GM18520 (cell line): ENCODE measurements at regions not wholly inside any gene's neighbourhood (a gene's known extent, or its start where the extent isn't known, plus 50 kb on each side); places are given as distances from the start of the nearest gene placed in this dataset.

Source experiments
- ATAC-seq: cut with Tn5 transposase; IDR thresholded peaks from one replicate; pipeline ENCODE4 v1.9.1; 2021; ENCODE audit not compliant: unreplicated experiment

DNA sequence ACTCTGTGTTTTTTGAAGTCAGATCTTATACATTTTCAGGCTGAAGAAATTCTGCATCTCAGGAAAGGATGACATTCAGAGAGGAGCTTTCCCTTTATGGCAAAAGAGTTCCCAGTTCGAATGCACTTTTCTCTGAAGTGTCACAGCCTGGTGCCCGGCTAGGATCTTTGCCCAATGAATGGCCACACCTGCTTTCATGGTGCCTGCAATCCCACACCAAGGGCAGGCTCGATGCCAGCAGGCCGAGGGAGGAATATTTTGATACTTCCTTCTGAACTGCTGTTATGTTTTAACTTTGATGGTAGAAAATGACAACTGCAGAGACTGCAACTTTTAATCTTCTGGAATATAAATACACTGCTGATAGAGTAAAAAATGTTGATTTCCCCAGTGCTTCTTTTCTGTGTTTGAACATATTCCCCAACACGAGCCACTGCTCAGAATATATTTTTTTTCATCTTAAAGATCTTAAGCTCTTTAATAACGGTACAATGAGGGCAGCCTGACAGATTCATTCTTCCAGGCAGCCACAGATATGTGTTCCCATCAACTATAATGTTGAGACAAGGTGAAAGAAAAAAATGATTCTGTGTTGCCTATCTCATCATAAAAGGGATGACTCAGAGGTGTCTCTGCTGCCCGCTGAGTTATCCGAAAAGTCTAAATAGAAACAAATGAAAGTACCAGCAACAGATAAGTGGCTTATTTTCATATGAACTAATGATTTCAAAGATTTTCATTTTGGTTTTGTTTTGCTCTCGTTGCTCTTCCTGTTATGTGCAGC lies 848.5 kb downstream of the DCDC2C start:
- ATAC-seq = no peak

DNA sequence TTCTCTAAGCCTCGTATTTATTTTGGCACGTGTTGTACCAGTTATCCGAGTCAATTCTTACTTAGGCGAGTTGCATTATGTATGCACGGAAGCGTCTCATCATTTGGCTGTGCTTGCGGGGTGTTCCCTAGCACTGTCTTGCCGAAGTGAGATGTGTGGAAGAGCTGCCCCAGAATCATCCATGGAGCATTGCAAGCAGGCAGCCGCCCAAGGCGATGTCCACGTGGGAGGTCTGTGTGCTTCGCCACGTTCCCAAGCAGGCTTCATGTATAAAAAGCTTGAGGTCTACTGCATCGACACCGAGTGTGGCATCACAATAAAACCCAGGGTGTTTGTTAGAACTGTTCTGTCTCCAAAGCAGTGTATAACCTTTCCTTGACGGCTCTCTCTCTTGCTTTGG lies 849.9 kb downstream of the DCDC2C start:
- ATAC-seq = no peak

DNA sequence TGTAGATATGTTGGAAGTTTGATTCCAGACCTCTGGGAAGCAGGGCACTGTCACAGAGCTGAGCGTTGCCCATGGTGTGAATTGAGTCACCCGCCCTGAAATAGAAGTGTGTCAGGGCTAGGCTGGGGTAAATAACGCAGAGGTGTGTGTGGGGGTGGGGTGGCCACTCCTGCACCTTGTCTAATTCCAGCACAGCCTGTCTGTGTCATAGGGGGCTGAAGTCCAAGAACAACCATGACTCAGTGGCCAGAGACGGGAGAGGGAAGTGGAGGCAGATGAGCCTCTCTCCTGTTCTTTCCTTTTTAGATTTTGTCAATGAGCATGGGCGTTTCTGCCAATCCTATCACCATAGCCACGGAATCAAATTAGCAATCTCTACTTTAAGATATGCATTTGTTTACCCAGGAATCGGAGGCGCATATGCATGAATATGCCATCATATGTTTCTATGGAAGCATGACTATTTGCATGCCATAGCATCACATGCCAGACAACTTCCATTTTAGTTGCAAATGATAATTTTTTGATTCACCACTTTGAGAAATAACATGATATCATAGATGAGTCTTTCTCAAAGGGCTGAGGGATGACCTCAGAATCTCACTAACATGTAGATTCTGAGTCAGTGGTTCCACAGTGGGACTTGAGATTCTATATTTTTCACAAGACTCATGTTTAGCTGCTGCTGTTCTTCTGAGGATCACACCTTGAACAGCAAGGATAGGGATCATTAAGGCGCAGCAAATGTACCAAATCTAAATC lies 852.9 kb downstream of the DCDC2C start:
- ATAC-seq = no peak

DNA sequence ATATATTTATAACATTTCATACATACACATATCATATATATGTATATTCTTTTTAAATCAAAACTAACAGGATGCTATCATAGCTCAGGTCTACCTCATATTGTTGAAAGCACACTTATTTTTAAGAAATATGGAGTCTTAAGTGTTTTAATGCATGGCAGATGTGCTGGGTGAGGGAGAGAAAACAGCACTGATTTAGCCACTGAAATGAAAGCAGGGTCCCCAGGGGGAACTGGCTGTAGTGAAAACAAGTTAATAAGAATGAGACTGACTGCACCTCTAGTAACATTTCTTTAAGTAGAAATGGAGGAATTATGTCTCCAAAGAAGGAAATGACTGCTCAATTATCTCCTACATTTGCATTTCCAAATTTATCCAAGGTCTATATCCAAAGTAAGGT lies 857.8 kb downstream of the DCDC2C start:
- ATAC-seq = no peak

DNA sequence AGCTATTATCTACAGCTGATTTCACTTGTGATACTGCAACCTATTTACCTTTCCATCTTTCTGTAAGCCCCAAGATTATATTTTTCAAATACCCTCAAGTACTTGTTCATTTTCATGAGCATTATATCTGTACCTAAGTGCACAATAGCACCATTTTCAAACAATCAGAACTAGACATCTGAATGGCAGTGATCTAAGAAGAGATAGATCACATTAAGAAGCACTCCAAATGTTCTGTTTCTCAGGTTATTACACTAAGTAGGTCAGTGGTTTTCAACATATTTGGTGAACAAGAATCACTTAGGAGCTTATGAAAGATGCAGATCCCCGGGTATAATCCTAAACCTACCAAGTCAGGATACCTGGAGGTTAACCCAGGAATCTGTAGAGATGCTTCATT lies 872.7 kb downstream of the DCDC2C start:
- ATAC-seq = no peak

DNA sequence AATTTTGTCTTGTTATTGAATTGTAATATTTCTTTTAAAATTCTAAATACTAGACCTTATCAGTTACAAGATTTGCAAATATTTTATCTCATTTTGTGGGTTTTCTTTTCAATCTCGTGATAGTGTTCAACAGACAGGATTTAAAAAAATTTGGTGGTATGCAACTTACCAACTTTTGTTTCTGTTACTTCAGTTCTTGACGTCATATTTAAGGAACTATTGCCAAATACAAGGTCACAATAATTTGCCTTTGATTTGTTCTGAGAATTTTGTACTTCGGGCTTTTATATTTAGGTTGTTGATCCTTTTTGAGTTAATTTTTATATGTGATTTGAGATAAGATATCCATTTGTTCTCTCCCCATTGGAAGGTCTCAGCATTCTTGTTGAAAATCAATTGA lies 876.6 kb downstream of the DCDC2C start:
- ATAC-seq = no peak

DNA sequence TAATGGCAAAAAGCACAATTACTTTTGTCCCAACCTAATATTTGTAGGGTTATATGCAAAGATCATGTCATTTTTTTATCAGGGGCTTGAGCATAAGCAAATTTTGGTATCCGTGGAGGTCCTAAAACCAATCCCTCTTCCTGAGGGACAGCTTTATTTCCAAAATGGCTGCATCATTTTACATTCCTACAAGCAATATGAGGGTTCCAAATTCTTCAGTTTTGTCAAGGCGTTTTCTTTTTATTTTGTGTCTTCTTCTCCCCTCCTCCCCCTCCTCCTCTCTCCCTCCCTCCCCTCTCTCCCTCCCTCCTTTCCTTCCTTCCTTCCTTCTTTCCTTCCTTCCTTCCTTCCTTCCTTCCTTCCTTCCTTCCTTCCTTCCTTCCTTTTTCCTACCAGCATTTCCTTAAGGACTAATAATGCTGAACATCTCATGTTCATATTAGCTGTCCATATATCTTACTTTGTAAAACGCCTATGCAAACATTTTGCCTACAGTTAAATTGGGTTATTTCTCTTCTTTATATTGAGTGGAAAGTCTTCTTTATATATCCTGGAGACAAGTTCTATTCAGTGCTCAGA lies 881.8 kb downstream of the DCDC2C start:
- ATAC-seq = no peak

DNA sequence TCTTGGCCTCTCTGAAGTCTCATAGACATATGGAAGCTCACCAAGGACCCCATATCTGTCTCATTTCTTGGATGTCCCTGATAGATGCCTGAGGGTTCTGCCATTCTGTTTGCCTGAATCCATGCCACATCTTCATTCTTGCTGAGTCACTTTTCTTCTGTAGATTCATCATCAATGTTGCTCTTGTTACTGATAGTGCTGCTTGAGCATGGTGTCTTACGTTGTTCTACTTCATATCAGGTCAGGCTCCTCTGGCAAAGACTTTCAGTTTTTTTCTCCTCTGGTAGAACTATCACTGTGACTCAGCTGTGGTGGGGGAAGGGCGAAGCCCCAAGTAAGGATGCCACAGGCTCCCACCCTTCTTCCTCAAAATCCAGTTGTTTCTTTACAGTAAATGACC lies 885.2 kb downstream of the DCDC2C start:
- no peak for ATAC-seq

DNA sequence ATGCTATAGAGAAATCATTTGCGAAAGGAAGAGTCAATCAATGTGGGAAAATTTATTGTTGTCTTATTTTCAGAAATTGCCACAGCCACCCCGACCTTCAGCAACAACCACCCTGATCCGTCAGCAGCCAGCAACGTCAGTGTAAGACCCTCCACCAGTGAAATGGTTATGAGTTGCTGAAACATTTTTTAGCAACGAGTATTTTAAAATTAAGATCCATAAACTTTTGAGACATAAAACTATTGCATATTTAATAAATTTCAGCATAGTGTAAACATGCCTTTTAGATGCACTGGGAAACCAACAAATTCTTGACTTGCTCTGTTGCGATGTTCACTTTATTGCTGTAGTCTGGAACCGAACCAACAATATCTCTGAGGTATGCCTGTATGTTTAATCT lies 887.9 kb downstream of the DCDC2C start:
- ATAC-seq = no peak

DNA sequence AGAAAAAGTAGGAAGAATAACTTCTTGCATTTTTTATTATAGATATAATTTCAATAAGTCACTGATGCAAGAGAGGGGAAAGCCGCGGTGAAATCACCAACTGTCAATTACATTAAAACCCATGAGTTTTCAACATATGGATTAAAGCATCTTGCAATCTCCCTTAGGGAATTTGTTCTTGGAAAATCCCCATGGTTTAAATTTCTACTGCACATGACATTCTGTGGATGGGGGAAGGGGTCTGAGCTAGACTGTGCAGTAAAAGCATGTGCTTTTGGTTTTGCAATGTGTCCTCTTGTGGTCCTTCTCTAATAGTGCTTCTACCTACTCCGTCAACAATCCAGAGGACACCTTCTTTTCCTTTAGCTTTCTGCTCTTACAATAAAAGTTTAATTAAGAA lies 894.0 kb downstream of the DCDC2C start:
- ATAC-seq = no peak

DNA sequence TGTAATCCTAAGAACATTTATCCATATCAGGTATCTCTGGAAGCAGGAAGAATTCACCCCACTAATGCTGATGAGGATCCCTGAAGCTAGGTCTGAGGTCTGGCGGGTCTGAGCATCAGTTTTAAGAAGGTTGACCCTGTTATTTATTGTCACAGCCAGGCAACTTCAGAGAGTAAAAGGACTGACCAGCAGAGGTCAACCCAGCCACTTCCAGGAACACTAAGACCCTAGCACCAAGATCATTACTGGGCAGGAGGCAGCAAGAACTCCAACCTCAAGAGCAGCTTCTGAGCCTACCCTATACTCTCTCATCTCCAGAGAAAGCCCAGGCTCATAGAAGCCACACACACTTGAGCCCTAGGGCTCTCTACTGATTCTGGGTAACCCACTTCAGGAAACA lies 901.4 kb downstream of the DCDC2C start:
- ATAC-seq = no peak

DNA sequence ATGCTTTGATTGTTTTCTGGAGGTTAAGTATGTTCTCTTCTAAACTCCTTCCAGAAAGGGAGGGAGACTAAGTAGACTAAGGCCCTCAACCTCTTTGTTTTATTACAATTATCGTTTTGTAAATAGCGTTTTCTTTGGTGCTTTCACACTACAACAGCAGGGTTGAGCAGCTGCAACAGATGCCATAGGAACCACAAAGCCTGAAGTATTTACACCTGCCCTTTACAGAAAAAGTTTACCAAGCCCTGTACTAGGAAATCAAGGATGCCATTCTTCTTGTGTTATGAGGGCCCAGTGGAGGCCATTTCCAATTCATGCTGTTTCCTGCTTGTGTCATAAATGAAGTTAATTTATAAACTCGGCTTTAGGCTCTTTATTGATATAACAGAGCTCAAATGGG lies 914.8 kb downstream of the DCDC2C start:
- ATAC-seq = no peak

DNA sequence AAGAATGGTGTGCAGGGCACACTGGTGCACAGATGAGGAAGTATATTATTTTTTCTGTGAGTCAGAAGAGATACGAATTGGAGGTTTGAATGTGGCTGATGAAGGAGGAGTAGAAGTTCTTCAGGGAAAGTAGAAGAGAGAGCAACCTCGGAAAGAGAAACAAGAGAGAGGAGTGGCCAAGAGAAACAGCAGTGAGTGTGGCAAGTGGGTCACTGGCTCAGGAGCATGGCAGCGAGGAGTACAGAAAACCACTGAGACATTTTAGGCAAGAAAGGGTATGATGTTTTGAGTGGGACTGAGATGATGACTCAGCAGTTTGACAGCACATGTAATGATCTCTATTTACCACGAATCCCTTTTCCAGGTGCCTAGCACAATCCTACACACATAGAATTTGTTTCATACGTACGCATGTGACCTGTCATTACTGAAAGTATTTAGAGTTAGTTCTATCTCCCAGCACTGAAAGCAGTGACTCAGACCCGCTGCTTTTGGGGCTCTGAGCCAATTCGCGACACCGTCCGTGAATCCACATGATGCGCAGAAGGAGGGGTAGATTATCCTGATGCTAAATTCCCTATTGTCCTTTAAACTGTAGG lies 915.4 kb downstream of the DCDC2C start:
- ATAC-seq = no peak

DNA sequence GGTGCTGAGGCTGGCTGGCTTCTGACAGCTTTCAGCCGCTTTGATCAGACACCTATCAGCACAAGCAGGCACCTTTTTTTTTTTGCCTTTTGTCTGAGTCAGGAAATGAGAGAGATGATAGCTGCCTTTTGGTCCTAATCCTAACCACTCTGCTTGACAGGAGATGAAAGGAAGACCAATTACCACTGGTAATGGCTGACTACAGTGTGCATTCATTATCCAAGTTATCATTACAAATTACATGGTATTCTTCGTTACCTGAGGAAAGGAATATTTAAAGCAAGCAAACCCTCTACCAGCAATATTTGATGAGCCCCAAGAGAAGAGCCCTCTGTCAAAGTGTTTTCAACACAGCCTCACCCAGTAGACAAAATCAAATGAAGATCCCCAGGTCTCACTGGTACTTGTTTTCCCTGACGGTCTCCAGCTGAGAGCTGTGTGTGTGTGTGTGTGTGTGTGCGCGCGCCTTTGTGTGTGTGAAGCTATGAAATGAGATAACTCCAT lies 925.7 kb downstream of the DCDC2C start:
- ATAC-seq = no peak

DNA sequence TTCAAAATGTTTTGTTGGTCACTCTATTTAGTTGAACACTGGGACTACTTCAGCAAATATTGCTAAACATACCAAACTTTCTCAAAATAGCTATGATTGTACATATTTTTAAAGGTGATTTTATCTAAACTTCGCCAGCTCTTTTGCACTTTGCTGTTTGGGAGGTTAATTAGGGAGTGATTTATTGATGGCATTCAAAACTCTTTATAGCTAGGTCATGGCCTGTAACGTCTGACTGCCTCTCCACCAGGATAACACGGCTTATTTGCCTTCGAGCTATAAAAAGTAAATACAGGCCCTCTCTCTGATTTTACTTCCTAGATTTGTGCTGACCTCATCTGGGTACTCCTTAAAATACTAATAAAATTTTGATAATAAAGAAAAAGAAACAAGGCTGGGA lies 931.9 kb downstream of the DCDC2C start:
- ATAC-seq = no peak

DNA sequence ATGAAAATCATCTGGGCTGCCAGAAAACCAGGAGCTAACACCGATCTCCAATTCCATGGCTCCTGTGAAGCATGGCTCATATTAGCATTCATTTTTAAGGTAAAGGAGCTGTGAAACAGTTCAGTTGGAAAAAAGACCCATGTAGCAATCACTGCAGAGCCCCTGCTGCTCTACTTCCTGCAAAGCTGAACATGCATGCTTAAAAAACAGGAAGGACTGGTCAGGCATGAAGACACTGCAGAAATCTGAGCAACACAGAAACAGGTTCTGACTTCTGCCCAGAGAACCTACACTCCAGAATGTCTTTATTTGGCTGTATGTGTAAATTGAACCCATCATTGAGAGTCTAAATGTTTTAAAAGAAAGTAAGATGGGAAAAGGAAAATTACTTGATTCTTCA lies 950.6 kb downstream of the DCDC2C start:
- no peak for ATAC-seq

DNA sequence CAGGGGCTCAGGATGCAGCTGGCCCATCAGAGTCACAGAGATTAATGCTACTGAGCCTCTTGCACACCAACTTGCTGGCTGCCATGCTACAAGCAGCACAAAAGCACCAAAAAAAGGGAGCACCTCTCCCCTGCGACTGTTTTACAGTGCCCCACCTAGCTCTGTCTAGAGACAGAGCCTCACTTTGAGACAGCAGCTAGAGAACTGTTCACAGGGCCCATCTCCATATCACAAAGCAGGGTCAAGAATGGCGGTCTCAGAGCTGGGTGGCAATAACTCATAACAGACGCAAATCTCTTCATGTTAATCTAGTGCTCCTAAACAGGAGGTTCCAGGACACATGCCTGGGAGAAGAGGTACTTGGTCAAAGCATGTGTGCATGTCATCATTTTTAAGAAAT lies 953.0 kb downstream of the DCDC2C start:
- ATAC-seq = no peak

DNA sequence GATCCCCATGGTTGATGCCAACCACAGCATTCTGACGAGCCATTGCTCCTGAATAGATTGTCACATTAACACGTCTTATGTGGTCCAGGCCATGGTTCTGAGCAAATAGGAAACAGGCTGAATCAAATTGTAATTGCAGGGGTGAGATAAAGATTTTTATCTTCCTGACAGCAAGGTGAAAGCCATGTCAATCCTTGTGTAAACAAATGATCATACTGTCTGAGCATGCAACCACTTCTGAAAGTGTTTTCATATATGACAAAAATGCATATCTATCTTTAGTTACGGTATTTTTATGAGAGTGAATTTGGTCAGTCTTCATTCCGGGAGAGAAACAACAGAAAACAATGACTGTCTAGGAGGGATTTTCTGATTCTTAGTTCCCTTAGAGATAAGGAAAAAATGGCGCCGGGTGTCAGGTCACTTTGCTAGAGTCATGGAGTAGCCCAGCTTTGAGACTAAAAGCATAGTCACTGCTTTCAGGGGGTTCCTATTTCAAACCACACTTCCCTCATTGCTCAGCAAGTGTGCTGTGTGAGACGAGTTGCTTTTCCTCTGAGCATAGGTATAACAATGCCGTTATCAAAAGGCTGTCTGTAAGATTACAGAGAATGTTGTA lies 958.9 kb downstream of the DCDC2C start:
- no peak for ATAC-seq

DNA sequence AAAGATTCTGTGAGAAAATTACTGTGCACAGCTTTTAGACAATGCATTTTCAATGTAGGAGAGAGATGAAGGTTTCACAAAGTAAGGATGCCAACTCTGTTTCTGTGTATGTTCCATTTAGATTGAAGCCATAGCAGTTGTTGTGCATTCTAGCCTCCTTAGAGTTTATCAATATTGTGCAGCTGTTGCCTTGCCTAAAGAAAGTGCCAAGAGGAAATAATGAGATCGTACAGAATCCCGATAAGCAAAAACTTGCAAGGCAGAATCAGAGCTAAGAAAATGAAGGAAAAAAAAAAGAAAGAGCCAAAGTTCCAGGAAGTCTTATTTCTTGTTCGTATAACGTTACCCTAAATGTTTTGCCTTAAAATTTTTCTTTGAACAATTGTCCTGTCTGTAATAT lies 965.0 kb downstream of the DCDC2C start:
- ATAC-seq = no peak

DNA sequence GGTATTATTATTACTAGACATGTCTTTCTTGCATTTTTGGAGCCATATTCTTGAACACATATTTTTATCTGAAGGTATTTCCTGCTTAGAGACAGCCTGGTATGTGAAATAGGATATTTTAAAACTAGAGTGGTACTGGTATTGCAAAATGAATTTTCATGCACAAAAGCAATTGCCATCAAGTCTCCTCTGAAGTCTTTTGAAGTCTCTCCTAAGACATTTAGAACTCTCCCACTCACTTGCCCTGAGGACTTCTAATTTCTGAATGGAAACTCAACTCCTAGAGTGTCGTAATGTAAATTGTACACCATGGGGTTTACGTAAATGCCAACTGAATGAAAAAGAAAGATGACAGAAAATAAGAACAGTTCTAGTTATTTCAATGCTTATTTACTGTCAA lies 967.0 kb downstream of the DCDC2C start:
- ATAC-seq = no peak

DNA sequence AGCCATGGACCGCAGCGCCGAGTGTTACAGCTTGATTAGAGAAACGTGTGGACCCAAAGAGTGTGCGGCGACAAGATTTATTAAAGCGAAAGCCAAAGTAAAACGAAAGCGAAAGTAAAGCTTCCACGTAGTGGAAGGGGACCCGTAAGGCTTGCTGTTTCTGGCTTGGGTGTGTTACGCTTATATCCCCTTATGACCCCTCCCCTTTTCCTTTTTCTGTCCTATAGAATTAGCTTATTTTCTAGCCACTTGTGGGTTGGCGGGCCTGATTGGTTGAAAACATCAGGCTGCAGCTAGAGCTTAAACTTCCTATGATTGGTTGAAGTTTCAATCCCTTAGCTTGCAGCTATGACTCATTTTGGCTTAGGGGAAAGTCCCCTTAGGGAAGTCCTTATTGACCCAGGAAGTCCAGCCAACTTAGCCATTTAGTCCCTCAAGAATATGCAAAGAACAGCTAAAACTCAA lies 969.7 kb downstream of the DCDC2C start:
- no peak for ATAC-seq
